ENCODE measurements at regions not wholly inside any gene's neighbourhood (a gene's known extent, or its start where the extent isn't known, plus 50 kb on each side); places are given as distances from the start of the nearest gene placed in this dataset.

DNA sequence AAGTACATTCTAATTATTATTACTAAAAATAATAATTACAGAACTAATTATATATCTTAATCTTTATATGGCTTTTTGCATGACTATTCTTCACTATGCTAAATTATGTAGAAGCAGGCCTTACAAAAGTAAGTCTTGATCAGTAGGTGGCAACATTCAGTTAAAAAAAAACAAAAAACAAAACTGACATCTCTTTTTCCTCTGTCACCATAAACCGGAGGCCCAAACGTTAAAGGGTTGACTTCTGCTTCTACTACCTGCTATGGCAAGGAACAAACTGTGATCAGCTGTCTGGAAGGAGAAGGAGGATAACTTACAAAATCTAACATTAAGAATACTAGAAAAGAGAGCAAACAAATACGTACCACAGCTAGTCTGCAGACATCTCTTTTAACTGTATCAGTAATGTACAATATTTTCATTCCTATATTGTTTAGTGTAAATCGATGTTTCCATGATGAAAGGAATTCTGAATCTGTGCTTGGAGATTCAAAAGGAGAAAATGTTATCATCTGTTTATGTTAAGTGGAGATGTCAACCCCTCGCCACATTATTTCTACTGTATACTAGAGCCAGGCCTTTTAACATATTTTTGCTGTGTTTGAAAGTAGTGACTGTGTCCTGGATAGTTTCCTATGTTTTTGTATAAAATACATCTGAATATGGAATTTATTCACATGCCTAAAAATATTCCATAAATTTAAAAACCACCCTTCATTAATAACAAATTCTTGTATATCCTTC lies 1525.4 kb downstream of the SLITRK1 start:
- TF ChIP-seq CTCF (IDR thresholded peaks at IDR 0.05) (no peak), POLR2AphosphoS5 (IDR thresholded peaks at IDR 0.05) (no peak), POLR2A (IDR thresholded peaks at IDR 0.05) (no peak)
